ENCODE measurements at regions not wholly inside any gene's neighbourhood (a gene's known extent, or its start where the extent isn't known, plus 50 kb on each side); places are given as distances from the start of the nearest gene placed in this dataset.

- no peak for DNase-seq (ENCODE audit: low read depth)
These were observed 157.1 kb upstream of the PRSS58 start for GRCh38 chr7:142414915-142415314.

- no peak for DNase-seq (ENCODE audit: low read depth)
These were observed 156.3 kb upstream of the PRSS58 start for GRCh38 chr7:142414135-142414534.

DNA sequence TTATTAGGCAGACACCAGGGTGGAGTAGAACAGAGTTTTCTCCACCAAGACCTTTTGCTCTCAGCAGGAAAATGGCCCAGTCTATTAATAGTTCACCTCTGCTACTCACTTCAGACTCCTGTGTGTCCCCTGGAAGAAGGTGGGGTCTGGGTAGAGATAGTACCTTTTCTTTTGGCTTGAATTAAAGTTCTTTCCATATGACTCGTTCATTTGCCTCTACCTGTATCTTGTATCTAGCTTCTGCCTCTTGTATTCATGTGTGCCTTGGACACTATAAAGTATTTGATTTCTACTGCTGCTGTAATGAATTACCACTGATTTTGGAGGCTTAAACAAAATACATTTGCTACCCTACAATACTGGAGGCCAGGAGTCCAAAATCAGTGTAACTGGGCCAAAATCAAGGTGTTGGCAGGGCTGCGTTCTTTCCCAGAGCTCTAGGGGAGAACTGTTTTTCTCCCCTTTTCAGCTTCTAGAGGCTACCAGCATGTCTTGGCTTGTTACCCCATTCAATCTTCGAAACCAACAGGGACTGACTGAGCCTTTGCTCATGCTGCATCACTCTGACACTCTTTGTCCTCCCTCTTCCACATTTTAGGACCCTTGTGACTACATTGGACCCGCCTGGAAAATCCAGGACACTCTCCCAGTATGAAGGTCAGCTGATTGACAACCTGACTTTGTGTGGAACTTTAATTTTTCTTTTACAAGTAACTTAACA, 155.6 kb upstream of the PRSS58 start:
- no peak for DNase-seq (ENCODE audit: low read depth)

- peak; percentile 76 for DNase-seq (ENCODE audit: low read depth)
These were observed 154.8 kb upstream of the PRSS58 start for GRCh38 chr7:142412551-142413193.

DNA sequence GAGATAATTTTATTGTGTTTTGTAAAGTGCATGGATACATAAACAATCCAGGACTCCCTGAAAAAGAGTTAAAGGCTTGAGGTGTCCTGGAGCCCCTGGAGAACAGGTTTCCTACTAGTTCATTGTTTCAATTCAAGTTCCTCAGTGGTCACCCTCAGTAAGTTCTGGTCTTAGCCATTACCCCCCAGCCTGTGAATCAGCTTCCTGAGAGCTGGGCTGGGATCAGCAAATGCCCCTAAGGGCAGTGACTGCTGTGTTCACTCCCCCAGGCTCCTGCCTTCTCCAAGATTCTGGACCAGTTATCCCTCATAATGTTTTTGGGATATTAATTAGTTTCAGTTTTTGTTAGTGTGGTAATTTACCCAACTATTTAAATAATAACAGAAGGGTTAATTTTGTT, 151.6 kb upstream of the PRSS58 start:
- no peak for DNase-seq (ENCODE audit: low read depth)

- DNase-seq (ENCODE audit: low read depth) = peak; percentile 76
These were observed 150.9 kb upstream of the PRSS58 start for GRCh38 chr7:142408794-142409193.

- DNase-seq (ENCODE audit: low read depth) = peak; percentile 41
These were observed 150.2 kb upstream of the PRSS58 start for GRCh38 chr7:142407939-142408570.

DNA sequence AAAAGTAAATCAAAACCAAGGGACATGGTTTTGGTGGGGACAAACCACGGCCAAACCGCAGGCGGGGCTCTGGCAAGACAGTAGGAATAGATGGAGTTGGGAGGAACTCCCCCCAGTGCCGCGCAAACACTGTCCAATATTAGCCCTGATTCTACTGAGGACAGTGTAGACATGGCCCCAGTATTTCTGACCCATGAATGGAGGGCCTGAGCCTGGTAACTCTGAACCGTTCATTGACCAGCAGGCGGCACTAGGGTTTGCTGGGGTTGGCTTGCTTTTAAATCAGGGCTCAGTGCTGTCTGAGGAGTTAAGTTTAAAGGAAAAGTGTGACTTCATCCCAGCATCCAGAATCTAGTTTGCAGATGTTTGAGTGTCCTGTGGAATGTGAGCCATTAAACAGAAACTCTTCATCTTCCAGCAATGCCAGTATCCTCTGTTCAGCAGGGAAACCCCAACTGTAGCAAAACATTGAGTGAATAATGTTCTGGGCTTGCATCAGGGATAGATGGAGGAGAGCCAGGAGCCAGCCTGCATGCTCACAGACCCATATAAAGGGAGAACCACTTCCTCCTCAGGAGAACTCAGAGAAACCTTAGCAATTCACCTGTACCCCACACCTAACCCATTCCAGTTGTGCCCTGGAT, 147.4 kb upstream of the PRSS58 start:
- DNase-seq (ENCODE audit: low read depth) = no peak

DNA sequence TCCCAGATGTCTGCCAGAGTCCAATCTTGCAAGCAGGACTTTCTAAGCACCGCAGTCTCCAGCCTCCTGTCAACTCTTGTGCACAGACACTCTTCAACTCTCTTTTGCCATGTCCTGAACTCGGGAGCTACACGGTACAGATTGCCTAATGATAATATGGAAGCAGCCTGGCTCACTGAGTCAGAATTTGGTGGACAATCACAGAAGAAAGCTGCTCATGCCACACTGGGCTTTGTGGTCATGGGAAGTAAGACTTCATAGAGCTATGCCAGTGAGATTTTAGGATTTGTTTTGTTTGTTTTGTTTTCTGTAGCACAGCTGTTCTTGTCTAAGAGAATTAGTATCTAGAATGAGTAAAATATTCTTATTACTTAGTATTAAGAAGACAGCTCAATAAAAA, 144.1 kb upstream of the PRSS58 start:
- DNase-seq (ENCODE audit: low read depth) = peak; percentile 60

DNA sequence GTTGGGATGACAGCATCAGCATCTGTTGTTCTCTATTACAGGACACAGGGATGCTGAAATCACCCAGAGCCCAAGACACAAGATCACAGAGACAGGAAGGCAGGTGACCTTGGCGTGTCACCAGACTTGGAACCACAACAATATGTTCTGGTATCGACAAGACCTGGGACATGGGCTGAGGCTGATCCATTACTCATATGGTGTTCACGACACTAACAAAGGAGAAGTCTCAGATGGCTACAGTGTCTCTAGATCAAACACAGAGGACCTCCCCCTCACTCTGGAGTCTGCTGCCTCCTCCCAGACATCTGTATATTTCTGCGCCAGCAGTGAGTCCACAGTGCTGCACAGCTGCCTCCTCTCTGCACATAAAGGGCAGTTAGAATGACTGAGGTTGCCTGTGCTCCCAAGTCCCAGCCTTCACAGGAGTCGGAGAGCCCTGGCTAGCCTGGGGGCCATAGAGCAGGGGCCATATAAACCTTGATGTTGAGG, 142.2 kb upstream of the PRSS58 start:
- DNase-seq (ENCODE audit: low read depth) = no peak

- peak; percentile 72 for DNase-seq (ENCODE audit: low read depth)
These were observed 133.5 kb upstream of the PRSS58 start for GRCh38 chr7:142391191-142391992.

GRCh38 chr7:142389544-142389943, 131.7 kb upstream of the PRSS58 start:
- no peak for DNase-seq (ENCODE audit: low read depth)

DNA sequence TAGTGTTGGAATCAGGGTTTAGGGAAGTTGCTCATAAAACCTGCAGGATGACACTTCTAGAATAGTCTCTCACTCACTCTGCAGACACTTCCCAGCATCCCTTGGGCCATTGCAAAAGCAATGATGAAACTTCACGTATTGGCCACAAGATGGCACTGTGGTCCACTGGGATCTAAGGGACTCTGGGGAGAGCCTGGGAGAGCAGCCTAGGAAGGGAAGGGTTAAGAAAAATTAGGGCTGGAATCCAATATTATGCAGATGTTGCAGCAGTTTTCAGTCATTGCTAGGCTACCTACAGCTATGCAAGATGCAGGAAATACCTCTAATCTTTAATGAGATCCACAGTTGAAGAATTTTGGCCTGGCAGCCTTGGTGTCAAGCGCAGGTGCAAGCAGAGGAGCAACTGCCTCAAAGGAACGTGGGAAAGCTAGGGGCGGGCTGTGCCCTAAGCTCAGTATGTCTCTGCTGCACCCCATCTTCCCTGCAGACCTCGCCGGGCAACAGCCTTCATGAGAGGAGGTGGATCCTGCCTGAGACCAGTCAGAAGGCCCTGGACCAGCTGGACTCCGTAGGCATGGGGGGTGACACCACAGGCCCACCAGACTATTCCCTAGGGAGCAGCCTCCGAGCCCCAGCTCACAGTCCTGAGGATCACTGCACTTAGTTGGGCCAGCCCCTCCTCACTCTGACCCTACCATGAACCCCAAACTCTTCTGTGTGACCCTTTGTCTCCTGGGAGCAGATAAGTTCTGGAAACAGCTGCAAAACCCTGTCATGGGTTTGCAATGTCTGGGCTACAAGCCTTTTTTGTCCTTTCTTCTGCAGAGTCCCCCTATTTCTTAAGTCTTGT, 127.9 kb upstream of the PRSS58 start:
- DNase-seq (ENCODE audit: low read depth) = peak; percentile 86

- peak; percentile 88 for DNase-seq (ENCODE audit: low read depth)
These were observed 126.7 kb upstream of the PRSS58 start for GRCh38 chr7:142384493-142384922.

DNA sequence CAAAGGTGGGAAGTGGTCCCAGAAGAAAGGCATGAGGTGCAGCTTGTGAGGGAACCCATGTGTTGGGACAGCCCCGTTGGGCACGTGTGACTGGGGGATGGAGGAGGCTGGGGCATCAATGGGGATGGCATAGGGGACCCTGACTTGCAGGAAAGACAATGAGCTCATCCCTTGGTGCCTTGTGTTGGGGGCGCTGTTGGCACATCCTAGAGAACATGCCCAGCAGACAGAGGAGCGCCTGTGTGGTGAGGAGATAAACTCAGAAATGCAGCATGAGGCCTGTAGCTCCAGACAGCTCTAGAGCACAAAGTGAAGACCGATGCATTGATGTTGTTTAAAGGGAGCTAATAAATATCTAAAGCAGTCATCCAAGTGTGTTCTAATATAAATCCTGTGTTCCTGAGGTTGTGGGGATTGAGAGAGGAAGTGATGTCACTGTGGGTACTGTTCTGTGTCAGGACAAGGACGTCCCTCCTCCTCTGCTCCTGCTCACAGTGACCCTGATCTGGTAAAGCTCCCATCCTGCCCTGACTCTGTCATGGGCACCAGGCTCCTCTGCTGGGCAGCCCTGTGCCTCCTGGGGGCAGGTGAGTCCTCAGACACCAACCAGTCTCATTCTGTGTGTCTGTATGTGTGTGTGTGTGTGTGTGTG, 126.1 kb upstream of the PRSS58 start:
- no peak for DNase-seq (ENCODE audit: low read depth)

- no peak for DNase-seq (ENCODE audit: low read depth)
These were observed 124.0 kb upstream of the PRSS58 start for GRCh38 chr7:142381727-142382390.

DNA sequence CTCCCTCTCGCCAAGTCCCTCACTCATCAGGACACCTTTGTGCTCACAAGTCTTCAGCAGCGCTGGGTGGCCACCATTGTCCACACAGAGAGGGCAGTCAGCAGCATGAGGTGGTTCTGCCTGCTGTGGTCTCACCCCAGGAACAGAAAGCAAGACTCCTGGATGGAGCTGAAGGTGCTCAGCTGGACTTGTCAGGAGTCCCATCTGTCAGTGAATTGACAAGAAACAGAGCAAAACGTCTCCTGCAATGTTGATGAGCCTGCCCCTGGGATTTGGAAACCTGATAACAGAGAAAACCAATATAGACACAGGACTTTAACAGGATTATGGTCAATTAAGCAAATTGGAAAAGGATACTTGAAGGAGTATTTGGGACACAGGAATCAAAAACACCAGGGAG, 122.2 kb upstream of the PRSS58 start:
- no peak for DNase-seq (ENCODE audit: low read depth)

- DNase-seq (ENCODE audit: low read depth) = peak; percentile 51
These were observed 121.5 kb upstream of the PRSS58 start for GRCh38 chr7:142379201-142379885.

All from myocyte (in vitro differentiated cells).